Dendritic cell treated with granulocyte-macrophage colony-stimulating factor and Interleukin-4, amounts not matched to agents 40 ng/mL and 50 ng/mL, for 4 days (primary cell): ENCODE measurements at regions not wholly inside any gene's neighbourhood (a gene's known extent, or its start where the extent isn't known, plus 50 kb on each side); places are given as distances from the start of the nearest gene placed in this dataset.

Experiments
- H3K27ac Mint-ChIP-seq: one replicate; pipeline ENCODE4 v1.8.0; 2022; ENCODE audit warnings: mild to moderate bottlenecking, mixed read lengths
- H3K27me3 Mint-ChIP-seq: one replicate; pipeline ENCODE4 v1.8.0; 2022; ENCODE audit warnings: mild to moderate bottlenecking, mixed read lengths
- H3K36me3 Mint-ChIP-seq: one replicate; pipeline ENCODE4 v1.8.0; 2022; ENCODE audit warnings: low read depth, mixed read lengths
- H3K4me1 Mint-ChIP-seq: one replicate; pipeline ENCODE4 v1.8.0; 2022; ENCODE audit warnings: low read depth, mixed read lengths
- H3K4me3 Mint-ChIP-seq: one replicate; pipeline ENCODE4 v1.8.0; 2022; ENCODE audit warnings: mild to moderate bottlenecking, moderate library complexity, mixed read lengths
- H3K9me3 Mint-ChIP-seq: one replicate; pipeline ENCODE4 v1.8.0; 2022; ENCODE audit warnings: mixed read lengths
- intact Hi-C: fragments of 100-400 bp; cut with micrococcal nuclease; formaldehyde crosslinking; loops from one replicate; pipeline ENCODE4 v1.15.0; 2022

DNA sequence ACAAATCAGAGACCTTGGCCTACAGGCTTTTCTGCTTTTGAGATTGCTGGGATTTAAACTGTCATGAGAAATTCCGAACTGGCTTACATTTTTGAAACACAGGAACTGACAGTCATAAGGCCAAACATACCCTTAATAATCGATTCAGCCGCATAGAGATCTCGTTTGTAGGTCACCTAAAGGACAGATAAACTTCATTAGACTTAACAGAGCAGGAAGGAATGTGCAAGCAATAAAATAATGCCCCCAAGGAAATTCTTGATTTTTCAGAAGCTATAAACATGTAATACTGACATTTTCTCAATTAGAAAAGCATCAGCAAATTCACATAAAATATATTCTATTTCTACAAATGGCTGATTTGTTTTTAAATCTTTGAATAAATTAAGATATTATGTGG, 120.0 kb downstream of the CRPPA start:
- intact Hi-C loops: no loop called here
- Mint-ChIP-seq H3K9me3 (no peaks in the 10 kb centered on the region), H3K27ac (no peak overlapping the region), H3K27me3 (no peaks in the 10 kb centered on the region), H3K36me3 (no peaks in the 10 kb centered on the region), H3K4me1 (no peaks in the 10 kb centered on the region), H3K4me3 (no peak overlapping the region)

- no peaks in the 10 kb centered on the region for H3K27me3 Mint-ChIP-seq
- H3K4me1 Mint-ChIP-seq: no peaks in the 10 kb centered on the region
- no peaks in the 10 kb centered on the region for H3K9me3 Mint-ChIP-seq
- H3K36me3 Mint-ChIP-seq: no peaks in the 10 kb centered on the region
- no peak overlapping the region for H3K4me3 Mint-ChIP-seq
- H3K27ac Mint-ChIP-seq: no peak overlapping the region
- intact Hi-C loops: no loop called here
Observed at GRCh38 chr7:16300361-16300895, 120.9 kb downstream of the CRPPA start.

DNA sequence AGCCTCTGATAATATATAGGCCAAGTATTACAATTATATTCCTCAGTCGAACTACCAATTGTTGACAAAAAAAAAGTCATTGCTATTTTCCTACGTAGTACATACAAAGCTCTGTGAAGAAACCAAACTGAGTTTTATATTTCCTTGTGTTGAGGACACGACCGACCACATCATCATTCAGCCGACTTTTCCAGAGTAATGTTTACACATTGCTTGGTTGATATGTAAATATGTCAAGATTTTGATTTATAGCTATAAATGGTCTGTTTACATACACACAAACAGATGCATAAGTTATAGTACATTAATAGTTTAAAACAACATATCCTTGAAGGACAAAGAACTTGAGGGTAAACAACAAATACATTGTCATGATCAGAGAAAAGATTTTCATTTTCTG, 121.5 kb downstream of the CRPPA start:
- no peaks in the 10 kb centered on the region for H3K36me3 Mint-ChIP-seq
- H3K4me1 Mint-ChIP-seq: no peaks in the 10 kb centered on the region
- H3K27me3 Mint-ChIP-seq: no peaks in the 10 kb centered on the region

DNA sequence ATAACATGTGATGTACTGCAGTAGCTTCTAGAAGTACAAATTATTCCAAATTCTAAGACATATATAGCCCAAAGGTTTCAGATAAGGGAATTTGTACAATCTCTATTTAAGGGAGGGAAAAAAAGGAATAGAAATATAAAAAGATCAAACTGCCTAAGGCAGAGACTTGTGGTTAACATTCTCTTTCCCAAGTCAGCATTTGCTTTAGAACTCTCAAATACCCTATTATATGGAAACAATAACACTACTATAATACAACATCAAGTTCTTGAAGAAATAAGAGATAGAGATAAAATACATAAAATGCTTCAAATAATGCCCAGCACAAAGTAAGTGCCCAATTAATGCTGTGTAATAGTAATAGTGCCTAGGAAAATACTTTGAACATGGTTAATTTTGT, 123.1 kb downstream of the CRPPA start:
- H3K4me1 Mint-ChIP-seq: no peaks in the 10 kb centered on the region
- no peak overlapping the region for H3K27ac Mint-ChIP-seq
- H3K36me3 Mint-ChIP-seq: no peaks in the 10 kb centered on the region
- H3K4me3 Mint-ChIP-seq: no peak overlapping the region
- intact Hi-C loops: no loop called here
- no peaks in the 10 kb centered on the region for H3K9me3 Mint-ChIP-seq
- H3K27me3 Mint-ChIP-seq: no peaks in the 10 kb centered on the region

More for the DNA sequence above, 121.5 kb downstream of the CRPPA start:
- H3K4me3 Mint-ChIP-seq: no peak overlapping the region
- no peaks in the 10 kb centered on the region for H3K9me3 Mint-ChIP-seq
- H3K27ac Mint-ChIP-seq: no peak overlapping the region
- intact Hi-C loops: no loop called here

DNA sequence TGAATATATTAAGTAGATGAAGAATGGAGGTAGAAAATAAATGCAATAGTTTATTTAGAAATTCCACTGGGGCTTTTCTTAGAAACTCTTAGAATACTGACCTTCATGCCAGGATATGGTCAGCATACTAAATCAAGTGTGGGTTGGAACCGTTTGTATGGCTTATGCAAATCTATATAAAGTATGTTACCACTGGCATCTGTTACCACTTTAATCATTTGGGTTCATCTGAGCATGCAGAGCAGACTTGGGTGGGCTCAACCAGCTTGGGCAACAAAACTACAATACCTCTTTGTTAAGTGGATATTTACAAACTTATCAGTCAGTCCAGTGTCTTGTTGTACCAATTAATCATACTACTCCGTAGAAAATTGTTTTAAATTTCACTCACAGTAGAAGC, 125.8 kb downstream of the CRPPA start:
- intact Hi-C loops: no loop called here
- Mint-ChIP-seq H3K27ac (no peak overlapping the region), H3K4me3 (no peak overlapping the region), H3K27me3 (no peaks in the 10 kb centered on the region), H3K4me1 (no peaks in the 10 kb centered on the region), H3K9me3 (no peaks in the 10 kb centered on the region), H3K36me3 (no peaks in the 10 kb centered on the region)

DNA sequence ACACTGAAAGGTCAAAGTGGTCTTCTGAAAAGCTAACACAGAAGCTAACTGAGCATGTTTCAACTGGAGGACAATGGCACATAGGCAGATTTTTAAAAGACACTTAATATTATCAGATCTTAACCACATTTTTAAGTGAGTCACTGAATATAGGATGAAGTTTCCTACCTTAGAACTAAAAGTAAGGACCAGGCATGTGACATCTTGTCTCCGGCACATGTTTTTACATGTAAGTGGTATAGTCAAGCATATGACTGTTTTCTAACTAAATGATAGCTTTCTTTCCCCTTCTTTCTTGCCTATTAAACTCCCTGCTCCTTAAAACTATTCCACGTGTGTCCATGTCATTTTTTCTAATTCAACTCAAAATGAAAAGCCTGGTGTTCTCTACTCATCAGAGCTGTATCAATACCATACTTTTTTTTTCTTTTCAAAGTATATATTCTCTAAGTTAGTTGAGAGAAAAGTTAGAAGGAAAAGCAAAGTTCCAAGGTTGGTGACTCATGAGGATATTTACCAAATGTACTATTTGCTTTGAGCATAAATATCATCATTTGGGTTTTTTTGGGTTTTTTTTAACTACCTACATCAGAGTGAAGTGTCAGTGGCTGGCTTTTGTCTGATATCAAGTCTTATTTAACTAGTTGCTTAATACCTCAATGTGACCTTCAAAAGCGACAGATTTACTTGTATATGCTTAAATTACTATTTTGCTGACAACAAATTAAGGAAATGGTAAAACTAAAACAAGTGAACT, 127.5 kb downstream of the CRPPA start:
- no peaks in the 10 kb centered on the region for H3K27me3 Mint-ChIP-seq
- H3K4me3 Mint-ChIP-seq: no peak overlapping the region
- intact Hi-C loops: no loop called here
- H3K36me3 Mint-ChIP-seq: no peaks in the 10 kb centered on the region
- no peaks in the 10 kb centered on the region for H3K9me3 Mint-ChIP-seq
- no peak overlapping the region for H3K27ac Mint-ChIP-seq
- no peaks in the 10 kb centered on the region for H3K4me1 Mint-ChIP-seq

DNA sequence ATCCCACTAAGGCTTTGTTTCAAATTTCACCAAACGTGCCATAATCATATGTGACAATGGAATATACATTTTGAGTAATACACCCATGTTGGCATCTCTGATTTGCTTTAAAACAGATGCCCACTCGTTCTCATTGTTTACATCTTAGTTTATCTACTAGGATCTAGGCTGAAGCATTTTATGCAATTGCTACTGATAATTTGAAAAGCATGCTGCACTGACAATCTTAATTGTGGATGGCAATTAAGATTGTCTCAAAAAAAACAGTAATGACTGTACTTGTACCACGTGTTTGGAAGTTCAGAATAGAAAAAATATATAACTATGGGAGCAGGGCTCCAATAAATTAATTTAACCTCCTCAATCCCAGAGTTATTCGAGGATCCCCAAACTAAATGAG, 136.8 kb downstream of the CRPPA start:
- intact Hi-C loops: no loop called here
- Mint-ChIP-seq H3K27me3 (no peaks in the 10 kb centered on the region), H3K4me3 (no peak overlapping the region)

GRCh38 chr7:16278167-16278787, 143.1 kb downstream of the CRPPA start:
- Mint-ChIP-seq H3K4me3 (no peak overlapping the region), H3K4me1 (no peaks in the 10 kb centered on the region), H3K27ac (no peak overlapping the region), H3K36me3 (no peaks in the 10 kb centered on the region), H3K27me3 (no peaks in the 10 kb centered on the region), H3K9me3 (no peaks in the 10 kb centered on the region)
- intact Hi-C loops: no loop called here

More for the DNA sequence above, 136.8 kb downstream of the CRPPA start:
- no peak overlapping the region for H3K27ac Mint-ChIP-seq
- H3K36me3 Mint-ChIP-seq: no peaks in the 10 kb centered on the region
- no peaks in the 10 kb centered on the region for H3K4me1 Mint-ChIP-seq
- no peaks in the 10 kb centered on the region for H3K9me3 Mint-ChIP-seq

GRCh38 chr7:16271990-16272665, 149.2 kb downstream of the CRPPA start:
- Mint-ChIP-seq H3K27ac (no peak overlapping the region), H3K4me1 (no peaks in the 10 kb centered on the region), H3K27me3 (no peaks in the 10 kb centered on the region), H3K36me3 (no peaks in the 10 kb centered on the region), H3K9me3 (no peaks in the 10 kb centered on the region), H3K4me3 (no peak overlapping the region)
- intact Hi-C loops: no loop called here

GRCh38 chr7:16271355-16271915, 149.9 kb downstream of the CRPPA start:
- no peak overlapping the region for H3K4me3 Mint-ChIP-seq
- H3K27ac Mint-ChIP-seq: no peak overlapping the region
- H3K4me1 Mint-ChIP-seq: no peaks in the 10 kb centered on the region
- H3K36me3 Mint-ChIP-seq: no peaks in the 10 kb centered on the region
- H3K9me3 Mint-ChIP-seq: no peaks in the 10 kb centered on the region
- intact Hi-C loops: no loop called here
- no peaks in the 10 kb centered on the region for H3K27me3 Mint-ChIP-seq

DNA sequence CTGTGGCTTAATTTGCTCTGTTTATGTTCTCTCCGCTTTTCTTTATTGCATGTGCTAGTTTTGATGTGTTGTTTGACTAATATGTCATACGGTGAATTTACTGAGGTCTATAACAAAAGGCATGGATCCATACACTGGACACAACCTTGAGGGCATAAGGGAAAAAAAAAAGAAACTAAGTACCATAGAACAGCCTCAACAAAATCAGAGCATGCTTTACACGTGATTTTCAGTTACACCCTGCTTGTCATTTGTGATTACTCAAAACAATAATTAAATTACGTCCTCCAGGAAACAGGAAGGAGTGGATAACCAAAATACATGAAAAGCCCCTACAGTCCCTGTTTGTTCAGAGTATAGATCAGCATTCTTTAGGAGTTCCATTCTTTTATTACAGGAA, 150.5 kb downstream of the CRPPA start:
- no peaks in the 10 kb centered on the region for H3K36me3 Mint-ChIP-seq
- H3K27ac Mint-ChIP-seq: no peak overlapping the region
- no peaks in the 10 kb centered on the region for H3K9me3 Mint-ChIP-seq
- H3K27me3 Mint-ChIP-seq: no peaks in the 10 kb centered on the region
- intact Hi-C loops: no loop called here
- H3K4me1 Mint-ChIP-seq: no peaks in the 10 kb centered on the region
- no peak overlapping the region for H3K4me3 Mint-ChIP-seq

GRCh38 chr7:16268821-16269768, 152.2 kb downstream of the CRPPA start:
- no peaks in the 10 kb centered on the region for H3K36me3 Mint-ChIP-seq
- no peak overlapping the region for H3K27ac Mint-ChIP-seq
- intact Hi-C loops: no loop called here
- H3K4me3 Mint-ChIP-seq: no peak overlapping the region
- H3K4me1 Mint-ChIP-seq: no peaks in the 10 kb centered on the region
- H3K9me3 Mint-ChIP-seq: no peaks in the 10 kb centered on the region
- H3K27me3 Mint-ChIP-seq: no peaks in the 10 kb centered on the region
